NCI-H1694 (cell line): ENCODE measurements at regions not wholly inside any gene's neighbourhood (a gene's known extent, or its start where the extent isn't known, plus 50 kb on each side); places are given as distances from the start of the nearest gene placed in this dataset.

Source experiments
- DNase-seq: peaks from one replicate; lab custom pipeline; 2025; lab: John Stamatoyannopoulos, UW

- no peak for DNase-seq
Measured at GRCh38 chr16:85990861-85991301, 91.9 kb downstream of the IRF8 start.

- no peak for DNase-seq
Measured at GRCh38 chr16:85991425-85991824, 92.5 kb downstream of the IRF8 start.

GRCh38 chr16:85991856-85992255 lies 92.9 kb downstream of the IRF8 start:
- no peak for DNase-seq

GRCh38 chr16:85992359-85992758 lies 93.4 kb downstream of the IRF8 start:
- no peak for DNase-seq

GRCh38 chr16:85992779-85993178 lies 93.8 kb downstream of the IRF8 start:
- no peak for DNase-seq

GRCh38 chr16:85994492-85995490 lies 95.8 kb downstream of the IRF8 start:
- DNase-seq, result no peak

GRCh38 chr16:85995541-85996423 lies 96.8 kb downstream of the IRF8 start:
- no peak for DNase-seq

GRCh38 chr16:85996843-85997242 lies 97.9 kb downstream of the IRF8 start:
- DNase-seq, result no peak

GRCh38 chr16:85998171-85998867 lies 99.4 kb downstream of the IRF8 start:
- DNase-seq, result no peak

GRCh38 chr16:85998868-85999729 lies 100.1 kb downstream of the IRF8 start:
- no peak for DNase-seq

- no peak for DNase-seq
Measured at GRCh38 chr16:85999778-86000177, 100.8 kb downstream of the IRF8 start.

- DNase-seq, result no peak
Measured at GRCh38 chr16:86002178-86002900, 103.4 kb downstream of the IRF8 start.

- DNase-seq, result no peak
Measured at GRCh38 chr16:86007524-86007923, 108.6 kb downstream of the IRF8 start.

GRCh38 chr16:86010680-86011141 lies 111.7 kb downstream of the IRF8 start:
- no peak for DNase-seq

- DNase-seq, result no peak
Measured at GRCh38 chr16:86011532-86011931, 112.6 kb downstream of the IRF8 start.

- no peak for DNase-seq
Measured at GRCh38 chr16:86012221-86012620, 113.3 kb downstream of the IRF8 start.

- no peak for DNase-seq
Measured at GRCh38 chr16:86013867-86014266, 114.9 kb downstream of the IRF8 start.

GRCh38 chr16:86015606-86016005 lies 116.6 kb downstream of the IRF8 start:
- DNase-seq, result no peak

GRCh38 chr16:86016201-86016965 lies 117.4 kb downstream of the IRF8 start:
- DNase-seq, result peak; percentile 38
